ENCODE measurements at regions not wholly inside any gene's neighbourhood (a gene's known extent, or its start where the extent isn't known, plus 50 kb on each side); places are given as distances from the start of the nearest gene placed in this dataset.

GRCh38 chr21:38077569-38077968 is 161.3 kb upstream of the KCNJ6 start:
- Mint-ChIP-seq H3K9me3 (peaks cover 0 to 3% (median 0%) of the 10 kb centered on the region in 5 donors), H3K4me3 (no peak overlapping the region)

GRCh38 chr21:38080888-38081287 is 164.6 kb upstream of the KCNJ6 start:
- CTCF ChIA-PET = no interaction called here

More at GRCh38 chr21:38077569-38077968, 161.3 kb upstream of the KCNJ6 start:
- Histone ChIP-seq H3K27ac (ENCODE audit: low read depth, low read length) (no peak overlapping the region), H3K27me3 (ENCODE audit: insufficient read depth, low read length, poor library complexity, severe bottlenecking) (no peaks in the 10 kb centered on the region), H3K4me1 (ENCODE audit: insufficient read depth, low read length) (no peaks in the 10 kb centered on the region), H3K9me3 (ENCODE audit: low read length) (no peaks in the 10 kb centered on the region), H3K4me3 (ENCODE audit: low read length) (no peak overlapping the region), H3K36me3 (ENCODE audit: insufficient read depth, low read length) (no peaks in the 10 kb centered on the region)
- H3K36me3 Mint-ChIP-seq = no peaks in the 10 kb centered on the region
- H3K27ac Mint-ChIP-seq = no peak overlapping the region
- POLR2A ChIA-PET = no interaction called here
- no peak for DNase-seq
- no peaks in the 10 kb centered on the region for H3K4me1 Mint-ChIP-seq
- peaks cover 0 to 5% of the 10 kb centered on the region in 2 donors for H3K27me3 Mint-ChIP-seq
- CTCF ChIA-PET = no interaction called here

GRCh38 chr21:38081708-38082107 is 165.5 kb upstream of the KCNJ6 start:
- DNase-seq = no peak
- no peak overlapping the region for H3K27ac ChIP-seq (ENCODE audit: low read depth, low read length)
- no peaks in the 10 kb centered on the region for H3K27me3 ChIP-seq (ENCODE audit: insufficient read depth, low read length, poor library complexity, severe bottlenecking)
- H3K4me3 ChIP-seq (ENCODE audit: low read length) = no peak overlapping the region
- no peaks in the 10 kb centered on the region for H3K36me3 Mint-ChIP-seq
- no peaks in the 10 kb centered on the region for H3K4me1 ChIP-seq (ENCODE audit: insufficient read depth, low read length)
- H3K9me3 Mint-ChIP-seq = no peaks in the 10 kb centered on the region
- H3K4me3 Mint-ChIP-seq = no peak overlapping the region
- H3K36me3 ChIP-seq (ENCODE audit: insufficient read depth, low read length) = no peaks in the 10 kb centered on the region
- H3K27me3 Mint-ChIP-seq = peaks cover 0 to 4% of the 10 kb centered on the region in 2 donors
- ChIA-PET POLR2A (no interaction called here), CTCF (no interaction called here)
- no peaks in the 10 kb centered on the region for H3K4me1 Mint-ChIP-seq
- H3K9me3 ChIP-seq (ENCODE audit: low read length) = no peaks in the 10 kb centered on the region
- no peak overlapping the region for H3K27ac Mint-ChIP-seq

More at GRCh38 chr21:38080888-38081287, 164.6 kb upstream of the KCNJ6 start:
- H3K4me3 Mint-ChIP-seq = no peak overlapping the region
- H3K9me3 ChIP-seq (ENCODE audit: low read length) = no peaks in the 10 kb centered on the region
- H3K36me3 Mint-ChIP-seq = no peaks in the 10 kb centered on the region
- no peaks in the 10 kb centered on the region for H3K27me3 ChIP-seq (ENCODE audit: insufficient read depth, low read length, poor library complexity, severe bottlenecking)
- H3K4me1 Mint-ChIP-seq = no peaks in the 10 kb centered on the region
- no peak overlapping the region for H3K4me3 ChIP-seq (ENCODE audit: low read length)
- H3K9me3 Mint-ChIP-seq = peaks cover 0 to under 1% (median 0%) of the 10 kb centered on the region in 5 donors
- no peak overlapping the region for H3K27ac ChIP-seq (ENCODE audit: low read depth, low read length)
- H3K27ac Mint-ChIP-seq = no peak overlapping the region
- H3K27me3 Mint-ChIP-seq = peaks cover 0 to 4% of the 10 kb centered on the region in 2 donors
- POLR2A ChIA-PET = no interaction called here
- H3K4me1 ChIP-seq (ENCODE audit: insufficient read depth, low read length) = no peaks in the 10 kb centered on the region
- no peak for DNase-seq
- no peaks in the 10 kb centered on the region for H3K36me3 ChIP-seq (ENCODE audit: insufficient read depth, low read length)

- CTCF ChIA-PET = no interaction called here
- Histone ChIP-seq H3K4me1 (ENCODE audit: insufficient read depth, low read length) (no peaks in the 10 kb centered on the region), H3K36me3 (ENCODE audit: insufficient read depth, low read length) (no peaks in the 10 kb centered on the region)
Observed at GRCh38 chr21:38082936-38083485, 166.8 kb upstream of the KCNJ6 start.

GRCh38 chr21:38083535-38083934 is 167.3 kb upstream of the KCNJ6 start:
- Mint-ChIP-seq H3K9me3 (no peaks in the 10 kb centered on the region), H3K4me3 (no peak overlapping the region), H3K36me3 (no peaks in the 10 kb centered on the region), H3K27me3 (peaks cover 0 to 4% of the 10 kb centered on the region in 2 donors), H3K27ac (no peak overlapping the region), H3K4me1 (no peaks in the 10 kb centered on the region)
- POLR2A ChIA-PET = no interaction called here
- H3K4me3 ChIP-seq (ENCODE audit: low read length) = no peak overlapping the region
- CTCF ChIA-PET = no interaction called here
- H3K9me3 ChIP-seq (ENCODE audit: low read length) = no peaks in the 10 kb centered on the region
- H3K27ac ChIP-seq (ENCODE audit: low read depth, low read length) = no peak overlapping the region
- H3K4me1 ChIP-seq (ENCODE audit: insufficient read depth, low read length) = no peaks in the 10 kb centered on the region
- DNase-seq = no peak
- H3K36me3 ChIP-seq (ENCODE audit: insufficient read depth, low read length) = no peaks in the 10 kb centered on the region
- H3K27me3 ChIP-seq (ENCODE audit: insufficient read depth, low read length, poor library complexity, severe bottlenecking) = no peaks in the 10 kb centered on the region

More at GRCh38 chr21:38082936-38083485, 166.8 kb upstream of the KCNJ6 start:
- POLR2A ChIA-PET = no interaction called here
- H3K4me3 Mint-ChIP-seq = no peak overlapping the region
- DNase-seq = no peak
- no peaks in the 10 kb centered on the region for H3K4me1 Mint-ChIP-seq
- H3K36me3 Mint-ChIP-seq = no peaks in the 10 kb centered on the region
- H3K27me3 Mint-ChIP-seq = peaks cover 0 to 4% of the 10 kb centered on the region in 2 donors
- no peak overlapping the region for H3K4me3 ChIP-seq (ENCODE audit: low read length)
- H3K27ac ChIP-seq (ENCODE audit: low read depth, low read length) = no peak overlapping the region
- H3K9me3 ChIP-seq (ENCODE audit: low read length) = no peaks in the 10 kb centered on the region
- no peak overlapping the region for H3K27ac Mint-ChIP-seq
- no peaks in the 10 kb centered on the region for H3K9me3 Mint-ChIP-seq
- no peaks in the 10 kb centered on the region for H3K27me3 ChIP-seq (ENCODE audit: insufficient read depth, low read length, poor library complexity, severe bottlenecking)

- no peak for DNase-seq
- Mint-ChIP-seq H3K9me3 (no peaks in the 10 kb centered on the region), H3K36me3 (no peaks in the 10 kb centered on the region), H3K4me1 (no peaks in the 10 kb centered on the region), H3K27ac (no peak overlapping the region), H3K27me3 (peaks cover 0 to under 1% of the 10 kb centered on the region in 2 donors), H3K4me3 (no peak overlapping the region)
- Histone ChIP-seq H3K36me3 (ENCODE audit: insufficient read depth, low read length) (no peaks in the 10 kb centered on the region), H3K27ac (ENCODE audit: low read depth, low read length) (no peak overlapping the region), H3K27me3 (ENCODE audit: insufficient read depth, low read length, poor library complexity, severe bottlenecking) (no peaks in the 10 kb centered on the region), H3K4me3 (ENCODE audit: low read length) (no peak overlapping the region), H3K4me1 (ENCODE audit: insufficient read depth, low read length) (no peaks in the 10 kb centered on the region), H3K9me3 (ENCODE audit: low read length) (no peaks in the 10 kb centered on the region)
- CTCF ChIA-PET = no interaction called here
- POLR2A ChIA-PET = no interaction called here
Observed at GRCh38 chr21:38086580-38086979, 170.2 kb upstream of the KCNJ15 start.

GRCh38 chr21:38088916-38089762 is 167.7 kb upstream of the KCNJ15 start:
- Histone ChIP-seq H3K4me3 (ENCODE audit: low read length) (no peak overlapping the region), H3K9me3 (ENCODE audit: low read length) (no peaks in the 10 kb centered on the region), H3K4me1 (ENCODE audit: insufficient read depth, low read length) (no peaks in the 10 kb centered on the region), H3K27me3 (ENCODE audit: insufficient read depth, low read length, poor library complexity, severe bottlenecking) (no peaks in the 10 kb centered on the region), H3K36me3 (ENCODE audit: insufficient read depth, low read length) (no peaks in the 10 kb centered on the region), H3K27ac (ENCODE audit: low read depth, low read length) (peak overlapping the region; percentile 48)
- Mint-ChIP-seq H3K27me3 (peaks cover 0 to 5% of the 10 kb centered on the region in 2 donors), H3K36me3 (no peaks in the 10 kb centered on the region), H3K27ac (peak overlapping the region in 1 of 8 donors; percentile 22), H3K4me3 (no peak overlapping the region), H3K9me3 (no peaks in the 10 kb centered on the region), H3K4me1 (no peaks in the 10 kb centered on the region)
- ChIA-PET POLR2A (no interaction called here), CTCF (no interaction called here)
- no peak for DNase-seq

- Mint-ChIP-seq H3K27me3 (peaks cover 1 to 5% of the 10 kb centered on the region in 2 donors), H3K9me3 (peaks cover 0 to 4% (median 0%) of the 10 kb centered on the region in 5 donors), H3K4me1 (no peaks in the 10 kb centered on the region), H3K36me3 (no peaks in the 10 kb centered on the region), H3K4me3 (no peak overlapping the region), H3K27ac (no peak overlapping the region)
- no peak overlapping the region for H3K4me3 ChIP-seq (ENCODE audit: low read length)
- no peaks in the 10 kb centered on the region for H3K36me3 ChIP-seq (ENCODE audit: insufficient read depth, low read length)
- H3K9me3 ChIP-seq (ENCODE audit: low read length) = no peaks in the 10 kb centered on the region
- no peaks in the 10 kb centered on the region for H3K4me1 ChIP-seq (ENCODE audit: insufficient read depth, low read length)
- POLR2A ChIA-PET = no interaction called here
- CTCF ChIA-PET = no interaction called here
- DNase-seq = no peak
- H3K27me3 ChIP-seq (ENCODE audit: insufficient read depth, low read length, poor library complexity, severe bottlenecking) = no peaks in the 10 kb centered on the region
- H3K27ac ChIP-seq (ENCODE audit: low read depth, low read length) = peak overlapping the region; percentile 48
Observed at GRCh38 chr21:38089763-38090046, 167.1 kb upstream of the KCNJ15 start.
